GM18909 (cell line): ENCODE measurements at regions not wholly inside any gene's neighbourhood (a gene's known extent, or its start where the extent isn't known, plus 50 kb on each side); places are given as distances from the start of the nearest gene placed in this dataset.

Source experiments
- ATAC-seq: cut with Tn5 transposase; IDR thresholded peaks from one replicate; pipeline ENCODE4 v1.9.1; 2021; ENCODE audit warnings: mild to moderate bottlenecking; ENCODE audit not compliant: unreplicated experiment, poor library complexity

DNA sequence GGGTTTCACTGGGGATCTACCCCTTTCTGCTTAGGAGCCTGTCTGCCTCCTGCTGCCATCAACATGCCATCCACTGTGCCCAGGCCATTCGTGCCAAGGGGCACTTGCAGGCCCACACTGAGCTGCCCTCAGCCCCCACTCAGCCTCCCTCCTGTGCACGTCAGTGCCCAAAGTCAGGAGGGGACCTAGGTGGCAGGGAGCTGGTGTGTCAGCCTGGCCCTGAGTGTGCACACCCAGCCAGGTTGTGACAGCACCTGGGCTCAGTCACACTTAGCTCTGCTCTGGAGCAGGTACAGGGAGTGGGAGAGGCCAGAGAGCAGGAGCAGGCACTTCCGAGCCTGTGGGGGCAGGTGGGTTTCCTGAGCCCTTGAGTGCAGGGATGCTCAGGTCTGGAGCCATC is 63.6 kb upstream of the SYNCRIP start:
- ATAC-seq, result no peak

DNA sequence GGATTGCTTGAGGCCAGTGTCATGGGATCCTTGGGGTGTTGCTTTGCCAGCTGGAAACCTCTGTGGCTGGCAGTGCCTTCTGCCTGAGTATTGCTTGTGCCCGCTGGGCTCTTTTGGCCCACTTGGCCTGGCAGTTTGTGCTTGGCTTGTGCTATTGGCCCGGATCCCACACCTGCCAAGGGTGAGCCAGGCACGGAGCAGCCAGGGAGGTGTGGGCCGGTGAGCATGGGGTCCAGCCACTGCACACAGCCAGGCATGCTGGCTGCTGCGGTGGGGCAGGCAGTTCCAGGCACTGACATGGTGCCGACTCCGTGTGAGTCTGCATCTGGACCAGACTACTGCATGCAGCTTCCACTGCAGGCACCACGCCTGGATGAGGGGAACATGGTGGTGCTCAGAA is 62.5 kb upstream of the SYNCRIP start:
- ATAC-seq, result no peak

DNA sequence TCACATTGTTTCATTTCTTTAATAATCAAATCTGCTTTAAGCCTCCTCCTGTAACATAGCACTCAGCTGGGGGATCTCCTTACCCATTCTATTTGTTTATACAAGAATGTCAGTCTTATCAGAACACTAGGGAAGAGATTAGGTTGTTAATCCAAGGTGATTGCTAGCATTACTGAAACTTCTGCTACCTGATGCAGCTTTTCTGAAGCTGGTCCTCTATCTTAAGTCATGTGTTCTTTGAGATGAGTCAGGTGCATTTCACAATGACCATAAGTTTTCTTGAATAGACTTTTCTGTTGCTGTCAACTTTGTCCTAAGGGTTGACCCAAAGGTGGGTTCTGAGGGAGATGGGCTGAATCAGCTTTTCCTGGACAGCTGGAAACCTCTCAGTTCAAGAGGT is 60.7 kb upstream of the SYNCRIP start:
- ATAC-seq, result no peak
